ENCODE measurements at regions not wholly inside any gene's neighbourhood (a gene's known extent, or its start where the extent isn't known, plus 50 kb on each side); places are given as distances from the start of the nearest gene placed in this dataset.
"Not testable (repeated sequence)": the region's sequence is repeated elsewhere in the genome, so short reads cannot be mapped to it uniquely, and the experiment has no call there.

DNA sequence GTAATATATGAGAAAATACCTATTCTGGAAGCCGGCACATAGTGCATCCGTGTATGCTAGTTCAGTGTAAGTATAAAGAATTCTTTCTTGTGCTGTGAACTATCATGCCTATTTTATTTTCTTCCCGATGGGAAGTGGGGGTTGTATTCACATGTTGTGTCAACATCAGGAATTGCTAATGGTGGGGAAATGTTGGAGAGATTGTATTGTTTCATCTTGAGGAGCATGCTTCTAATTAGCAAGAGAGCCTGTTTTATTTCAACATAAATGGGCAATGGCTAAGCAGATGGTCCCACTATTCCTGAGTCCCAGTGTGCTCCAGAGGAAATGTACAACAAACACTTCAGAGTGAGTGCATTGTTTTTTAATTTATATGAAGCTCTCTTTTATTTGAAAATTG, 485.2 kb downstream of the PLPP3 start:
- Histone ChIP-seq H3K36me3 (ENCODE audit: low read depth, missing control alignments) (no peaks in the 10 kb centered on the region), H3K9me3 (no peaks in the 10 kb centered on the region), H3K27ac (no peak overlapping the region), H3K4me1 (no peaks in the 10 kb centered on the region), H3K27me3 (no peaks in the 10 kb centered on the region), H3K4me3 (no peak overlapping the region)
- TF ChIP-seq, protein P1, sequence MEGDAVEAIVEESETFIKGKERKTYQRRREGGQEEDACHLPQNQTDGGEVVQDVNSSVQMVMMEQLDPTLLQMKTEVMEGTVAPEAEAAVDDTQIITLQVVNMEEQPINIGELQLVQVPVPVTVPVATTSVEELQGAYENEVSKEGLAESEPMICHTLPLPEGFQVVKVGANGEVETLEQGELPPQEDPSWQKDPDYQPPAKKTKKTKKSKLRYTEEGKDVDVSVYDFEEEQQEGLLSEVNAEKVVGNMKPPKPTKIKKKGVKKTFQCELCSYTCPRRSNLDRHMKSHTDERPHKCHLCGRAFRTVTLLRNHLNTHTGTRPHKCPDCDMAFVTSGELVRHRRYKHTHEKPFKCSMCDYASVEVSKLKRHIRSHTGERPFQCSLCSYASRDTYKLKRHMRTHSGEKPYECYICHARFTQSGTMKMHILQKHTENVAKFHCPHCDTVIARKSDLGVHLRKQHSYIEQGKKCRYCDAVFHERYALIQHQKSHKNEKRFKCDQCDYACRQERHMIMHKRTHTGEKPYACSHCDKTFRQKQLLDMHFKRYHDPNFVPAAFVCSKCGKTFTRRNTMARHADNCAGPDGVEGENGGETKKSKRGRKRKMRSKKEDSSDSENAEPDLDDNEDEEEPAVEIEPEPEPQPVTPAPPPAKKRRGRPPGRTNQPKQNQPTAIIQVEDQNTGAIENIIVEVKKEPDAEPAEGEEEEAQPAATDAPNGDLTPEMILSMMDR (IDR thresholded peaks at IDR 0.05), result no peak
- TF ChIP-seq POLR2A (IDR thresholded peaks at IDR 0.05), result no peak
- no peak for DNase-seq
- 81 to 83% methylated on average over 3 of the region's 3 CpGs for WGBS, 2 donors
- intact Hi-C loops (cut with DNase I; ENCODE audit: low total_unique reads), result no loop called here

DNA sequence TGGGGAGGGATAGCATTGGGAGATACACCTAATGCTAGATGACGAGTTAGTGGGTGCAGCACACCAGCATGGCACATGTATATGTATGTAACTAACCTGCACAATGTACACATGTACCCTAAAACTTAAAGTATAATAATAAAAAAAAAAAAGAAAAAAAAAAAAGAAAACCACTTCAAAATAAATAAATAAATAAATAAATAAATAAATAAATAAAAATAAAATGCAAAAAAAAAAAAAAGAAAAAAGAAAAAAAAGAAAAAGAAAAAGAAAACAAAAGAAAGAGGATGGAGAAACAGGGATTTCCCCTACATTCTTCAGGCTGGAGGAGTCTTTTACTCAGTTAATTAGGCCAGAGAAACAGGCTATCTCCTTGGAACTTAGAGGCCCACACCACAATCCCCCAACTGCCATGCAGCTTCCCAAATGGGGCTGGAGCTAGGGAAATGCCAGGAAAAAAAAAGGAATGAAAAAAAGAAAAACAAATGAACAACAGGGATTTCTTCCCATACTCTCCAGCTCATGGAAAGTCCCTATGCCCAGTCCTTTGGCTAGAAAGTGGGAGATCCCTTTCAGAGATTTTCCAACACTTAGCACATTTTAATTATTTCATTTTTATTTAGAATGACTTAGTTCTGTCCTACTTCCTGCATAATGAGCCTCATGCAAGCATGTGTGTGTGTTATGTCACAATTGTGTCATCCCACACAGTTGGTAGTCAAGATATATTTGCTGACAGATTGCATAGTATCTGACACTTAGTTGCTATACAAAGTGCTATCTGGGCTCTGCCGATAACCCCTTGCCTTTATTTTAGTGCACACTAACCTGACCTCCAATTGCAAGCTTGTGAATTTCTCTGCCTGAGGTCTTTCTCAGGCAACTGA, 486.4 kb downstream of the PLPP3 start:
- no peaks in the 10 kb centered on the region for H3K9me3 ChIP-seq
- TF ChIP-seq POLR2A (IDR thresholded peaks at IDR 0.05), result no peak
- TF ChIP-seq, protein P1 (IDR thresholded peaks at IDR 0.05), result no peak
- no peak for DNase-seq
- H3K27ac ChIP-seq, result no peak overlapping the region
- intact Hi-C loops (cut with DNase I; ENCODE audit: low total_unique reads), result no loop called here
- 75% methylated on average over 2 of the region's 2 CpGs for WGBS, 2 donors
- H3K4me3 ChIP-seq, result no peak overlapping the region
- H3K4me1 ChIP-seq, result no peaks in the 10 kb centered on the region
- no peaks in the 10 kb centered on the region for H3K27me3 ChIP-seq
- H3K36me3 ChIP-seq (ENCODE audit: low read depth, missing control alignments), result no peaks in the 10 kb centered on the region

- intact Hi-C loops (cut with DNase I; ENCODE audit: low total_unique reads); H3K27ac ChIP-seq; DNase-seq; H3K9me3 ChIP-seq; H3K27me3 ChIP-seq; H3K36me3 ChIP-seq (ENCODE audit: low read depth, missing control alignments); H3K4me3 ChIP-seq; H3K4me1 ChIP-seq: not testable (repeated sequence)
- WGBS, 2 donors, result 87 to 90% methylated on average over 15 to 17 of the region's 17 CpGs
These were observed 489.5 kb downstream of the PLPP3 start for GRCh38 chr1:56089826-56090225.

DNA sequence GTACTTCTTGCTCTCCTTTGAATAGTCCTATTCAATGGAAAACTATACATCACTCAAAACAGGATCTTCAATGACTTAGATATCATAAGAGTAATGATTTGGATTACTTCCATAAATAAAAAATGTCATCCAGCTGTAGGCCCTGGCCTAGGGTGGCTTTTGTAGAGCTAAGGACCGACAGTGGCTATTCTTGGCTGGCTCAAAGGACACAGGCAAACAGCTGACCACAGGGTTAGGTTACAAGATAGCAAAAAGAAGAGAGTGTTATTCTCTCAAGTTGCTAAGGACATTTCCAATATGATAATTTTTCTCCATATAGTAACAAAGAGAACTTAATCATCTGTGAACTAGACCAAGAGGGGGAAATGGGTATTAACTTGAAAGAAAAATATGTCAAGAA, 495.1 kb downstream of the PLPP3 start:
- H3K36me3 ChIP-seq (ENCODE audit: low read depth, missing control alignments), result no peaks in the 10 kb centered on the region
- H3K4me3 ChIP-seq, result no peak overlapping the region
- no peaks in the 10 kb centered on the region for H3K27me3 ChIP-seq
- TF ChIP-seq, protein P1 (IDR thresholded peaks at IDR 0.05), result no peak
- no peak for TF ChIP-seq POLR2A (IDR thresholded peaks at IDR 0.05)
- no peak for DNase-seq
- H3K9me3 ChIP-seq, result no peaks in the 10 kb centered on the region
- no peak overlapping the region for H3K27ac ChIP-seq
- 30 to 63% methylated on average over 1 of the region's 1 CpG for WGBS, 2 donors
- intact Hi-C loops (cut with DNase I; ENCODE audit: low total_unique reads), result no loop called here
- H3K4me1 ChIP-seq, result no peaks in the 10 kb centered on the region

- no peaks in the 10 kb centered on the region for H3K4me1 ChIP-seq
- H3K4me3 ChIP-seq, result no peak overlapping the region
- no peaks in the 10 kb centered on the region for H3K36me3 ChIP-seq (ENCODE audit: low read depth, missing control alignments)
- H3K27me3 ChIP-seq, result no peaks in the 10 kb centered on the region
- WGBS, 2 donors, result 51 to 55% methylated on average over 2 of the region's 2 CpGs
- H3K9me3 ChIP-seq, result no peaks in the 10 kb centered on the region
- no peak for DNase-seq
- TF ChIP-seq, protein P1 (IDR thresholded peaks at IDR 0.05), result no peak
- no peak for TF ChIP-seq POLR2A (IDR thresholded peaks at IDR 0.05)
- no peak overlapping the region for H3K27ac ChIP-seq
- intact Hi-C loops (cut with DNase I; ENCODE audit: low total_unique reads), result no loop called here
These were observed 497.6 kb downstream of the PLPP3 start for GRCh38 chr1:56081736-56082135.

Data from testis (tissue), 2 donors.